NT2/D1 (cell line): ENCODE measurements at regions not wholly inside any gene's neighbourhood (a gene's known extent, or its start where the extent isn't known, plus 50 kb on each side); places are given as distances from the start of the nearest gene placed in this dataset.

ENCODE experiments used
- DNase-seq: peaks from one replicate; pipeline ENCODE4 v3.0.0-alpha.2; 2011; ENCODE audit warnings: low read depth, low spot score
- H3K27me3 ChIP-seq: 2 replicates; pipeline ENCODE4 v1.6.0; 2011; ENCODE audit warnings: mild to moderate bottlenecking; ENCODE audit not compliant: insufficient read length, insufficient read depth
- H3K36me3 ChIP-seq: 2 replicates; pipeline ENCODE4 v1.6.1; 2011; ENCODE audit warnings: mild to moderate bottlenecking, low read length, mixed read lengths; ENCODE audit not compliant: insufficient read depth, insufficient read length
- H3K4me1 ChIP-seq: 2 replicates; pipeline ENCODE4 v1.5.1; 2011; ENCODE audit not compliant: insufficient read depth, insufficient read length
- H3K4me3 ChIP-seq: 2 replicates; pipeline ENCODE4 v1.5.1; 2011; ENCODE audit warnings: low read depth; ENCODE audit not compliant: insufficient read length
- H3K9ac ChIP-seq: 2 replicates; pipeline ENCODE4 v1.6.0; 2011; ENCODE audit warnings: low read depth; ENCODE audit not compliant: insufficient read length
- H3K9me3 ChIP-seq: 2 replicates; pipeline ENCODE4 v1.5.1; 2011; ENCODE audit warnings: mild to moderate bottlenecking, low read length; ENCODE audit not compliant: insufficient read depth
- SUZ12 ChIP-seq: IDR thresholded peaks from 2 replicates; pipeline ENCODE4 v1.6.1; 2011; ENCODE audit not compliant: insufficient read length, insufficient read depth; ENCODE audit errors: extremely low read depth
- YY1 ChIP-seq: IDR thresholded peaks from 2 replicates; pipeline ENCODE4 v1.6.1; 2011; ENCODE audit not compliant: insufficient read length, insufficient read depth
- ZNF274 ChIP-seq: IDR thresholded peaks from 2 replicates; pipeline ENCODE4 v1.6.1; 2011; ENCODE audit warnings: mild to moderate bottlenecking, low read depth, low read length

- no peak overlapping the region for H3K9ac ChIP-seq
- DNase-seq, result no peak
- no peaks in the 10 kb centered on the region for H3K27me3 ChIP-seq
- no peak overlapping the region for H3K4me3 ChIP-seq
- no peak for TF ChIP-seq YY1
- TF ChIP-seq ZNF274, result no peak
- no peak for TF ChIP-seq SUZ12
- H3K4me1 ChIP-seq, result no peaks in the 10 kb centered on the region
- H3K36me3 ChIP-seq, result no peaks in the 10 kb centered on the region
- no peaks in the 10 kb centered on the region for H3K9me3 ChIP-seq
Observed at GRCh38 chr4:59057804-59058203, 1947.6 kb upstream of the IGFBP7 start.

- no peaks in the 10 kb centered on the region for H3K36me3 ChIP-seq
- TF ChIP-seq ZNF274 (no peak), YY1 (no peak), SUZ12 (no peak)
- no peak overlapping the region for H3K4me3 ChIP-seq
- H3K9me3 ChIP-seq, result no peaks in the 10 kb centered on the region
- no peak overlapping the region for H3K9ac ChIP-seq
- H3K4me1 ChIP-seq, result no peaks in the 10 kb centered on the region
- no peak for DNase-seq
- no peaks in the 10 kb centered on the region for H3K27me3 ChIP-seq
Observed at GRCh38 chr4:59058543-59058942, 1948.4 kb upstream of the IGFBP7 start.

DNA sequence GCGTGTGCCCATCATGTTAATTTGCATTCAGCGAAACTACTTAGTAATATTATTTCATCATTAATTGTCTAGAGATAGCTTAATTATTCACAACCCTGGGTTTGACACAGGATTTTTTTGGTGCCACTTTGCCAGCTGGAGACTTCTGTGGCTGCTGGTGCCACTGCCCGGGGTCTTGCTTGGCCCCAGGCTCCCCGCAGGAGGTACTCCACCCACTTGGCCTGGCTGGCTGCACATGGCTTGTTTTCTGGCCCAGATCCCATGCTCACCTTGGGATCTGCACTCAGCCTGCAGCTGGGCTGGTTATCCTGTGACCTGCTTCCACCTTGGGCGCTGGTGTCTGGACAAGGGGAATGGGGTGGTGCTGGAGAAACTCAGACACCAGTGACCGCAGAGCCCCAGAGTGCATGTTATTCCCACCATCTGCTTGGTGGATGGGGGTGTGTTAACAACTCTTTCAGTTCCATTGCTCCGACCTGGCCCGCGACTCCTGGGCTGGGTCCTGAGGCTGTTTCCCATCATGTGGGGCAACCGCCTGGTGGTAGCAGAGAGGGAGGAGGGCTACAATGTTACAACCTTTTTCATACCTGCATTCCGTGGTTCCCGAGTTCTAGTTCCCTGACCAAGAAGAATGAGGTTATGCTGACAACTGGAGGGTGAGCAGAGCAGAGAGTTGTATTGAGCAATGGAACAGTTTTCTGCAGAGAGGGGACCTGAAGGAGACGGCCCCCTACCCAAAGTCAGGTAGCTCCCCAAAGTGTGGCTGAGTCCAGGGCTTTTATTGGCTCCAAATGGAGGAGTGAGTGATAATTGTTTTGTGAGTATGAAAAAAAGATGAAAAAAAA is 1950.0 kb upstream of the IGFBP7 start:
- Histone ChIP-seq H3K27me3 (no peaks in the 10 kb centered on the region), H3K36me3 (no peaks in the 10 kb centered on the region), H3K4me3 (no peak overlapping the region), H3K9me3 (no peaks in the 10 kb centered on the region), H3K4me1 (no peaks in the 10 kb centered on the region), H3K9ac (no peak overlapping the region)
- no peak for DNase-seq
- TF ChIP-seq YY1 (no peak), SUZ12 (no peak), ZNF274 (no peak)

GRCh38 chr4:59060895-59061294 is 1950.7 kb upstream of the IGFBP7 start:
- H3K4me1 ChIP-seq, result no peaks in the 10 kb centered on the region
- no peaks in the 10 kb centered on the region for H3K36me3 ChIP-seq
- H3K27me3 ChIP-seq, result no peaks in the 10 kb centered on the region
- no peak overlapping the region for H3K9ac ChIP-seq
- no peaks in the 10 kb centered on the region for H3K9me3 ChIP-seq
- TF ChIP-seq ZNF274 (no peak), YY1 (no peak), SUZ12 (no peak)
- no peak overlapping the region for H3K4me3 ChIP-seq
- DNase-seq, result no peak

GRCh38 chr4:59063015-59063720 is 1953.0 kb upstream of the IGFBP7 start:
- Histone ChIP-seq H3K9me3 (no peaks in the 10 kb centered on the region), H3K27me3 (no peaks in the 10 kb centered on the region), H3K4me1 (no peaks in the 10 kb centered on the region), H3K4me3 (no peak overlapping the region), H3K36me3 (no peaks in the 10 kb centered on the region), H3K9ac (no peak overlapping the region)
- no peak for TF ChIP-seq ZNF274
- no peak for TF ChIP-seq SUZ12
- no peak for TF ChIP-seq YY1
- no peak for DNase-seq

DNA sequence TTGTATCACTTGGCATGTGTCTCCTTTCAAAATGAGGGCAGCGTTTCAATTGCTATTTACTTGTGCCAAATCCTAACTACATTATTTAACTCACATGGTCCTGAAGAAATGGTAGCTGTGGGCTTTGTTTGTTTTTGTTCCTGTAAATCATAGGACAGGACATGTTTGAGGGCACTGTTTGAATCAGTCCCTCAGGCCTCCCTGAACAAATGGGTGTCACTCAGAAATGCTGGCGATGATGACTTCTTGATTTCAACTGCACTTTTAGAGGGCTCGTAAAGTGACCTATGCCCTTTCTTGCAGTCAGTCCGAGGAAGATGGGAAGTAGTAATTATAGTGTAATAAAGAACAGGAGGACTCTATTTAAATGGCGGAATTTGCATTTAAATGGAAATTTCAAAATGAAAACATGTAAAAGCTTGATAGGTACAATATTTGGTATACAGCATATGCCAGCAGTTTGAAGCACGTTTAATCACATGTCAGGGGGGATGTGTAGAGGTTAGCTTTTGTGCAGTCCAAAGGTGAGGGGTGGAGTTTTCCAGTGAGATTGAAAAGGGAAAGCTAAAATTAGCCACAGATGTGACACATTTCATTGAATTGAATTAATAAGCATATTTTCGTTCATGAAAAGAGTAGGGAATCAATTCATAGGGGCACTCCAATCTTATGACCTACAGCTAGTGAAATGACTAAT is 1958.7 kb upstream of the IGFBP7 start:
- Histone ChIP-seq H3K36me3 (no peaks in the 10 kb centered on the region), H3K27me3 (no peaks in the 10 kb centered on the region), H3K9ac (no peak overlapping the region), H3K9me3 (no peaks in the 10 kb centered on the region), H3K4me1 (no peaks in the 10 kb centered on the region), H3K4me3 (no peak overlapping the region)
- DNase-seq, result no peak
- no peak for TF ChIP-seq ZNF274
- TF ChIP-seq YY1, result no peak
- TF ChIP-seq SUZ12, result no peak

DNA sequence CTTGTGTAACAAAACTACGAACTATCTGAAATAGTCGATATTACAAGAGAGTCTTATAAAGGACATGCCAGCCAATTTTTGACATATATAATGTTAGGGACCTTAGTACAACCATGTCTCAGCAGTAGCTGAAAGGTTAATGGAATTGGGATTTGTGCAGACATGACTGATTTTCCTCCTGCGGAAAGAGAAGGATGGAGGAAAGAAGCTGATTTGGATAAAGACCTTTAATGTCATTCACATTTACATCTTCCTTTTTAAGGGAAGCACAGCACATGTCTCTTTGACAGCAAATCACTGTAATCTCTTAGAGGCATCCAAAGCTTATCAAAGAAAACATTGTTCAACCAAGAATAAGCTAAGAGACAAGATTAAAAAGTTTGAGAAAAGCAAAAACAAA is 1976.2 kb upstream of the IGFBP7 start:
- no peak for TF ChIP-seq ZNF274
- TF ChIP-seq SUZ12, result no peak
- no peak for DNase-seq
- no peaks in the 10 kb centered on the region for H3K4me1 ChIP-seq
- H3K9ac ChIP-seq, result no peak overlapping the region
- no peaks in the 10 kb centered on the region for H3K36me3 ChIP-seq
- no peaks in the 10 kb centered on the region for H3K27me3 ChIP-seq
- H3K9me3 ChIP-seq, result no peaks in the 10 kb centered on the region
- H3K4me3 ChIP-seq, result no peak overlapping the region
